Left ventricle myocardium inferior (tissue), 1 donor: ENCODE measurements at regions not wholly inside any gene's neighbourhood (a gene's known extent, or its start where the extent isn't known, plus 50 kb on each side); places are given as distances from the start of the nearest gene placed in this dataset.
"Not testable (repeated sequence)": the region's sequence is repeated elsewhere in the genome, so short reads cannot be mapped to it uniquely, and the experiment has no call there.

Experiments used
- DNase-seq: peaks from one replicate; pipeline ENCODE4 v3.0.0-alpha.2; 2020
- H3K27ac ChIP-seq: fragments of 200-600 bp; replicated peaks from 2 replicates; pipeline ENCODE4 v1.8.0; 2021
- H3K27me3 ChIP-seq: fragments of 200-600 bp; 2 replicates; pipeline ENCODE4 v1.8.0; 2021; ENCODE audit warnings: low read depth
- H3K36me3 ChIP-seq: fragments of 200-600 bp; 2 replicates; pipeline ENCODE4 v1.8.0; 2021
- H3K4me1 ChIP-seq: fragments of 200-600 bp; 2 replicates; pipeline ENCODE4 v1.8.0; 2021
- H3K4me3 ChIP-seq: fragments of 200-600 bp; 2 replicates; pipeline ENCODE4 v1.8.0; 2021; ENCODE audit warnings: mild to moderate bottlenecking, moderate library complexity
- H3K9me3 ChIP-seq: fragments of 200-600 bp; replicated peaks from 2 replicates; pipeline ENCODE4 v1.8.0; 2021
- intact Hi-C: fragments of 100-400 bp; cut with micrococcal nuclease; formaldehyde crosslinking; loops from one replicate; pipeline ENCODE4 v1.11.0; 2022
- donor health status: DM: no; HTN: yes; CAD: no; lungs with severe emphysema.

DNA sequence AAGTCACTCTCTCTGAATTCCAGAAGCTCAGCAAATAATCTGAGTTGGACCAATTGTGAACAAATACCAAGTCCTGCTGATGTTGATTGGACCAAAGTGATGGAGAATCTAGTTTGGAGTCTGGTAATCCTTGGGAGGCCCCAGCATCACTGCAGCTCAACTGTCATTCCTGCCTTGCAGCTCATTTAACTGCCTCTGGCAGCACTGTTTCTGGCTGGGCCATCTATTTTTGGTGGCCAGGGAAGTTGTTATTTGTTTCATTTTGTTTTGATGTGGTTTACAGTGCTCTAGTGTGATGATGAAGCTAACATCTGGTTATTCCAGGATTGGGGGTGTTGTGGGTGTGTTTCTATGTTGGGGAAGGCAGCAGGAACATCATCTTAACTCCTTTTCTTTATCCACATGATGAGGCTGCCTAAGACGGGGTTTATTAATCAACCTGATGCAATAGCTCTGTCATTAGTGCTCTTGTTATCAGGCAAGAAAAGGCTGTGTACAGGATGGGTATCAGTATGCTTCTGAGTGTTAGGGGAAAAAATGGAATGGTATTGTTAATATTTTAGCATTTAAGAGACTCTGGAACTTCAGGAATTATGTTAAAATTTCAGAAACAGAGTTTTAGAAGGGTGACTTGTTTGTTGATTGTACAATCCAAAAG lies 91.7 kb upstream of the SEC22B start:
- H3K4me3 ChIP-seq, H3K9me3 ChIP-seq, H3K4me1 ChIP-seq, intact Hi-C loops, H3K36me3 ChIP-seq, DNase-seq, H3K27ac ChIP-seq, H3K27me3 ChIP-seq: not testable (repeated sequence)

DNA sequence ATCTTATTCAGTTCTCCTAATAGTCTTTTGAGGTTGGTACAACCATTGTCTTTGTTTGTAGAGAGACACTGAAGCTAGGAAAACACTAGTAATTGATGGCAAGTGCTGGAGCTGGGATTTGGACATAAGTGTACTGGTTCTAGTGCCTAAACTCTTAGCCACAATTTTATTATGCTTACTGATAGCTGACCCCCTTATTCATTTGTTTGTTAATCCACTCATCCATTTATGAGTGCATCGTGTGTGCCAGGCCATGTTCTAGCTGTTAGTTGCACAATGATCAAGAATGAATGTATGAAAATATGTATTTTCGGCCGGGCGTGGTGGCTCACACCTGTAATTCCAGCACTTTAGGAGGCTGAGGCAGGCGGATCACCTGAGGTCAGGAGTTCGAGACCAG lies 88.2 kb upstream of the SEC22B start:
- DNase-seq, H3K36me3 ChIP-seq, intact Hi-C loops, H3K27me3 ChIP-seq, H3K4me1 ChIP-seq, H3K4me3 ChIP-seq, H3K27ac ChIP-seq, H3K9me3 ChIP-seq: not testable (repeated sequence)

DNA sequence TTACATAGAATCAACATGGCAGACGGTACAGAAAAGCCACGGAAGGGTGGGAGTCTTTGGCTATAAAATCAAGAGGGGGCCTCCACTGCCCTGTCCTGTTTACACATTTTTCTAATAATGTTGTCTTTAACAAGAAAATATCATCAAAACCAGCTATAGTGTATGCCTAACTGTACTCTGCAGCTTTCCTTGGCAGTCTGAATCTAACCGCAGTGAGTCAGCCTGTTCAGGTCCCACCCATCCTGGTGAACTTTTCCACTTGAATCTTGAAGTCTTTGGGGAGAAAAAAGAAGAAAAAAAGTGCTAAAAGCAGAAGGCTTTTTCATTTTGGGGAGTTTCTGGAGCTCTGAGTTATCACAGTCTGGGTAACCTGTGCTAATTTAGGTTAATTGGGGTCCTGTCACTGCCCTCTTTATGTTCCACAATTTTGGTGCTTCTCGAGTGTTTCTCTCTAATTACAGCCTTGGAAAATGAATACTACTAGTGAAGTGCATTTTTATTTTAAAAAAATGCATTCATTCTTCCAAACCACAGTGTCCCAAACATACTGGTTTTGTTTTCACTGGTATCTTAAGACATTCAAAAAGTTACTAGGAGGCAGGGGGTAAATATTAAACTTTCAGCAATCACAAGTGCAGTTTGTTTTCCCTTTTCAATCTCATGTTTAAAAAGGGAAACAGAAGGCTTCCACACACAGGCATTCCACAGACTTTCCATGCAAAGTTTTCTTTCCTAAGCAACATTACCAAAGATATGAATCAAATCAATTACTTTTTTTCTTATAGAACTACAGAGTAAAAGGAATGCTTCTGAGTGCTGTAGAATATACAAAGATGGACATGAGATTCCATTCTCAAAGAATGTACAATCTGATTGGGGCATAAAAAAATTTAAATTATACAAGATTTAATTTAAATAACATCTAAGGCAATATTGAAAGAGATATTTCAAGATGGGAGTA lies 86.8 kb upstream of the SEC22B start:
- intact Hi-C loops, H3K4me3 ChIP-seq, DNase-seq, H3K9me3 ChIP-seq, H3K27me3 ChIP-seq, H3K27ac ChIP-seq, H3K4me1 ChIP-seq, H3K36me3 ChIP-seq: not testable (repeated sequence)

DNA sequence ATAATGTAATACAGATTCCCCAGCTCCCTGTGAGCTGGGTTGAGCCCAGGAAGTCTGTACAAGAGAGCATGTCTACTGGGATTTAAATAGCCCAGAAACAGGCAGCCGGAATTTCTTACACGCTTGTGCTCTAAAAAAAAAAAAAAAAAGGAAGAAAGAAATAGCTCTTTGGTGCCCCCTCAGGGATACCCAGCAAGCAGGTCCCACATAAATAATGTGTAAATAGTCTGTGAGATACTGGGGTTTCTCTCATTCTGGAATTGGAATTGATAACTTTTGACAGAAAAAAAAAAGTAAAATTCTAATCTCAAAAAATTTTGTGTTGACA lies 81.4 kb upstream of the SEC22B start:
- H3K4me1 ChIP-seq, H3K27ac ChIP-seq, DNase-seq, H3K4me3 ChIP-seq, H3K27me3 ChIP-seq, H3K9me3 ChIP-seq, intact Hi-C loops, H3K36me3 ChIP-seq: not testable (repeated sequence)

DNA sequence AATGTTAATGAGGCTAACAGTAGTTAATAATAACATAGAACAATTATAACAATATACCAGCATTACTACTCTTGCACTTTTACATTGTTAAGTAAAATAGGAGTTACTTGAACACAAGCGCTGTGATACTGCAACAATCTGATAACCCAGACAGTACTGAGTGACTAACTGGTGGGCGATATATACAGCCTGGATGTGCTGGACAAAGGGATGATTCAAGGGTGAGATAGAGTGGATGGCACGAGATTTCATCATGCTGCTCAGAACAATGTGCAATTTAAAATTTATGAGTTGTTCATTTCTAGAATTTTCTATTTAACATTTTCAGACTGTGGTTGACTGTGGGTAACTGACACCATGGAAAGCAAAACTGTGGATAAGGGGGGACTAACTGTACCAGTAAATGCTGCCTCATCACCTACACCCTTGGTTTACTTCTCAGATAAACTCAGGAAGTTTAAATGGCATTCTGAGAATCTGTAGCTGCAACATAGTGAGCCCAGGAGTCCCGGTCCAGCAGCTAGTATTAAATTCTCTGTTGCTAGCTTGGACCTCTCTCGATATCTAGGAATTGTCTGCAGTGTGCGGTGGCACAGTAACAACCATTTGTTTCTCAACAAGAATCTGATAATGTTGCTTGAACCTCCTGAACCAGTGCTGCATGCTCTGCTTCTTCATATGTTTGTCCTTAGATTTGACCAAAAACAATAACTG lies 80.9 kb upstream of the SEC22B start:
- H3K27me3 ChIP-seq, H3K4me1 ChIP-seq, H3K27ac ChIP-seq, H3K9me3 ChIP-seq, DNase-seq, H3K4me3 ChIP-seq, intact Hi-C loops, H3K36me3 ChIP-seq: not testable (repeated sequence)

DNA sequence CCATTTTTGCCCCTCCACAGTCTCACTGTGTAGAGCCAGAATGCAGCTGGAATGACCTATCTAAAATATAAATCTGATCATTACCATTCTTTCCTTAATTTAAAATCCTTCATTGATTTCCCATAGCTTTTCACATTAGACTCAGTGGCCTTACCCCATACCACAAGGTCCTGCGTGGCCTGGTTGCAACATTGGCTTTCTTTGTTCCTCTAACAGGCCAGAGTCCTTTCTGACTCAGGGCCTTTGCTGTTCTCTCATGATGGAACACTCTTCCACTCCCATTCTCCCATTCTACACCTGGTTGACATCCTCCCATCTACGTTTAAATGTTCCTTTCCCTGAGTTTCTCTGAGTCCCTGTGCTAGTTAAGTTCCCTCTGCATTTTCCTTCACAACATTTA lies 74.4 kb upstream of the SEC22B start:
- H3K27me3 ChIP-seq, H3K9me3 ChIP-seq, DNase-seq, H3K4me1 ChIP-seq, intact Hi-C loops, H3K4me3 ChIP-seq, H3K36me3 ChIP-seq, H3K27ac ChIP-seq: not testable (repeated sequence)

DNA sequence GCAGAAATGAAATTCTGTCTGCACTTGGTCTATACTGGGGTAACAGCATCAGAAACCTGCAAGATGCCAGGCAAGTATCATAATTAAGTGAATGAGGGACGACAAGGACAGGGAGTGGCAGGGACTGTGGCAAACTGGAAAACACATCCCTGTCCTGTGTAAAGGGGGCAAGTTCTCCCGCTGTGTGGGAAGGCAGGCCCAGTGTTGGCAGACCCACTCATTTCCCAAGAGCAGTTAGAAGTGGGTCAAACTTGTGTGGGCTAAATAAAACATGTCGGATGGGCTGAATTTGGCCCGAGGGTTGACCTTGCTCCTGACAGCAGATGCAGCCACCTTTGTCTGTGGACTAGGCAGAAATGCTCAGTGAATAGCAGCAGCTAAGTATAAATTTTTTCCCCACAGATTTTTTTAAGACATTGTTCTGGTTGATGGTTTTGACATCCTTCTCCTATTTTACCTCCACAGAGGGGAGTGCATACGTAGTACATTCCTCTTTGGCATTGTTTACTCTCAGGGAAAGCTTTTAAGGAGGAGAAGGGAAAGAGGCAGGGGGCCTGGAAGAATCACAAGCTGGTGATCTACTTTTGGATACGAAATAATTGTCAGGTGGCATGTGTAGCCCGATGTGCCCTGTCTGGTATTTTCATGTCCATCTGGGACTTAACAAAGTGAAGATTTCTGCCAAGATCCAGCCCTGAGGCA lies 72.6 kb upstream of the SEC22B start:
- H3K4me3 ChIP-seq, H3K4me1 ChIP-seq, H3K9me3 ChIP-seq, intact Hi-C loops, H3K27me3 ChIP-seq, H3K27ac ChIP-seq, DNase-seq, H3K36me3 ChIP-seq: not testable (repeated sequence)

DNA sequence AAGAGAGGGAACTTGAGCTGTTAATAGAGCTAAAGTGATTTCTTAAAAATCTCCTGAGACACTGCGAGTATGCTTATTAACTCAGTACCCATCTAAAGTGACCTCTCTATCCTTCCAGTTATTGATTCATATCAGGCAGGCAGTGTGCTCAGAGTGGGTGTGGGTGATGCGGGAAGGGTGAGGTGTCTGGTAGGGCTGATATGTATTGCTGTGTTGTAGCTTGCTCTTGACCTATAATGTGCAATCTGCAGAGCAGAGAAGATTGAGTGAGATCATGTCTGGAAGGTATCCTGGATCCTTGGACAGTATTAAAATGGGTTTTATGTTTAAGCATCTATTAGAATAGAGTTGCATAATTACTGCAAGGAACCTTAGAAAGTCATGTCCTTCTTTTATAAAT lies 71.9 kb upstream of the SEC22B start:
- H3K36me3 ChIP-seq, H3K4me3 ChIP-seq, H3K4me1 ChIP-seq, H3K9me3 ChIP-seq, intact Hi-C loops, H3K27me3 ChIP-seq, DNase-seq, H3K27ac ChIP-seq: not testable (repeated sequence)

DNA sequence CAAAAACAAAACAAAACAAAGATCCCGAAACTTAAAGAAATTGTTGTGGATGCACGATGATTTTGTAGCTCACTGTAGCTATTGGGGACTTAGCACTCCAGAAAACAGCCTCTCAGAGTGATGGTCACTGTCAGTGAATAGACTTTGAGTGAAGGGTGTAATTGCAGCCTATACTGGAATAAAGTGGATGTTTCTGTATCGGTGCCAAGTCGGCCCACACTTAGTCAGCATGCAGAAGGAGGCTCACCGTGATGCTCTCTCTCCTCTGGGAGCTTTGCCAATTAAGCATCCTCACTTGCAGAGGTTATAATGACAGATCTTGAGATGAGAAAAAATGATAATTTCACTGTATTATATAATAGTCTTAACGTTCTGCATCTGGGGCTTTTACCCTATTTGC lies 67.5 kb upstream of the SEC22B start:
- H3K36me3 ChIP-seq, H3K27ac ChIP-seq, H3K27me3 ChIP-seq, H3K9me3 ChIP-seq, intact Hi-C loops, DNase-seq, H3K4me1 ChIP-seq, H3K4me3 ChIP-seq: not testable (repeated sequence)

DNA sequence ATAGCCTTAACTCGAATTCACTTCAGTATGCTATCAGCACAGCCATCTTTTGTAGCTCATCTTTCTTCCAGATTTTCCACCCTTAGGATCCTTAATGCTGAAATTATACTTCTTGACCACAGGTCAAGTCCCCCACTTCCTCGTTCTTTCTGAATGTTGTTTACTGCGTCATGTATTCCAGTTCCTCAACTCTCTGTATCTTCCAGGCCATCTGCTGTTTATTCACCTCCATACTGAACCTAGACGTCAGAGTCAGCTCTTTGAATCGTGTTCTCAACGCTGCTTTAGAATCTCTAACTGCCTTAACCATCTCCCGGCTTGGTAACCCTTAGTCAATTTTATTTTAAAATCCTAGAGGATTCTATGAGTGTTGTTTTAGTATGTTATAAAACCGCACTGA lies 66.3 kb upstream of the SEC22B start:
- H3K27me3 ChIP-seq, H3K36me3 ChIP-seq, H3K9me3 ChIP-seq, H3K27ac ChIP-seq, H3K4me1 ChIP-seq, H3K4me3 ChIP-seq, DNase-seq, intact Hi-C loops: not testable (repeated sequence)

DNA sequence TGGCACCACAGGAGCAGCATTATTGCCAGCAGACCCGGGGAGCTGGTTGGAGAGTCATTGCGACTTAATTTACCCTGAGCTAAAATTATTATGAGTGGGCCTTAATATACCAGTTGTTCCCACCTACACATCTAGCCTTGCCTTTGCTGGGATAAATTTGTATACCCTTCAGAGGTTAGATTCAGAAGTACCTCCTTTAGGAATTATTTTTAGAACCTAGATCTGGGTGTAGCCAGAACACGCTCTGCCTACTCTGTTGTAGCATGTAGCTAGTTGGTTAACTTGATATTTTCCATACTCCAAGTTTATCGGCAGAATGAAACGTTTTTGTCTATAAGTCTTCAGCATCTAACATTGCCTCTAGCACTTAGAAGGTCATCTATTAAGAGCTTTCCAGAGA lies 65.5 kb upstream of the SEC22B start:
- intact Hi-C loops, H3K4me3 ChIP-seq, H3K27me3 ChIP-seq, H3K4me1 ChIP-seq, DNase-seq, H3K27ac ChIP-seq, H3K36me3 ChIP-seq, H3K9me3 ChIP-seq: not testable (repeated sequence)

DNA sequence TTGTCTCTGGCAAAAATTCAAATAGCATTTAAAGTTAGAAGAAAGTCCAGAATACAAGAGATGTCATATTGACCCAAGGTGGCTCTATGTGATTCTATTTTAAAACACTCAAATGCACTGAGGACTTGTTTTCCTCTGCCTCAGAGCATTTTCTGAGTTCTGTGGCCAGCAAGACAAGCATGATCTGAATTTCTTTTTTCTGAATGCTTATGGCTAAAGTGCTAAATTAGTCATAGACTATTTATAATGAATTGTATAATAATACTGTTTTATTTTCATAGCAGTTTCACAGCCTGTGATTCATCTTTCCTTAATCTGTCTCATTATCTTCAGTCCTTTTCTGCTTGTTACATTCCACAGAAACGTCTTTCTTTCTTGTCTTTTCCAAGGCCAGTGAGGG lies 63.9 kb upstream of the SEC22B start:
- H3K27ac ChIP-seq, H3K27me3 ChIP-seq, intact Hi-C loops, H3K9me3 ChIP-seq, H3K36me3 ChIP-seq, H3K4me3 ChIP-seq, DNase-seq, H3K4me1 ChIP-seq: not testable (repeated sequence)

DNA sequence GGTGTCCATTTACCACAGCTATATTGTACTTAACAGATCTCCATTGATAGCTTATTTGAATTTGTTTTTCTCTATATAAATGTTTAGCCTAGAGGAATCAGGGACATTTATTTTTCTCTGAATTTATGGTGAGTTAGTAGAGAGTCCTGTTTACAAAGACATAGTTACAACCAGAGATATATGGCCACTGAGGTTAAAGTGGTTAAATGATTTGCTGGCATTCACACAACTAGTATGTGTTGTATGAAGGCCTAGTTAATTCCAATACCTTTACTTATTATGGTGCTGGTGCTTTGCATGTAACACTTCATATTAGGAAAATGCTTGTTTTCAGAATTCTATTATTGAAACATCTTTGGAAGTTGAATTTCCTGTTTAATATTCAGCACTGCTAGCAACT lies 63.0 kb upstream of the SEC22B start:
- H3K4me1 ChIP-seq, H3K4me3 ChIP-seq, H3K9me3 ChIP-seq, H3K27me3 ChIP-seq, H3K36me3 ChIP-seq, intact Hi-C loops, DNase-seq, H3K27ac ChIP-seq: not testable (repeated sequence)
